CMK (cell line): ENCODE measurements at regions not wholly inside any gene's neighbourhood (a gene's known extent, or its start where the extent isn't known, plus 50 kb on each side); places are given as distances from the start of the nearest gene placed in this dataset.

ENCODE experiments used
- DNase-seq: peaks from one replicate; pipeline ENCODE4 v3.0.0-alpha.2; 2010; ENCODE audit warnings: low read depth

- DNase-seq: no peak
Measured at GRCh38 chr5:105565531-105565930, 2002.9 kb upstream of the NUDT12 start.

- DNase-seq: no peak
Measured at GRCh38 chr5:105563842-105564241, 2001.3 kb upstream of the NUDT12 start.

- DNase-seq: no peak
Measured at GRCh38 chr5:105554568-105555169, 1992.1 kb upstream of the NUDT12 start.

- DNase-seq: no peak
Measured at GRCh38 chr5:105544300-105544699, 1981.7 kb upstream of the NUDT12 start.

GRCh38 chr5:105536675-105537074 lies 1974.1 kb upstream of the NUDT12 start:
- no peak for DNase-seq

GRCh38 chr5:105530716-105531261 lies 1968.2 kb upstream of the NUDT12 start:
- DNase-seq: no peak

GRCh38 chr5:105529851-105530250 lies 1967.3 kb upstream of the NUDT12 start:
- DNase-seq: no peak

- no peak for DNase-seq
Measured at GRCh38 chr5:105508519-105508918, 1945.9 kb upstream of the NUDT12 start.

- DNase-seq: no peak
Measured at GRCh38 chr5:105506692-105507277, 1944.2 kb upstream of the NUDT12 start.

- no peak for DNase-seq
Measured at GRCh38 chr5:105503950-105504349, 1941.4 kb upstream of the NUDT12 start.

- no peak for DNase-seq
Measured at GRCh38 chr5:105501315-105501714, 1938.7 kb upstream of the NUDT12 start.

- no peak for DNase-seq
Measured at GRCh38 chr5:105475401-105475800, 1912.8 kb upstream of the NUDT12 start.

GRCh38 chr5:105462377-105462776 lies 1899.8 kb upstream of the NUDT12 start:
- no peak for DNase-seq

- DNase-seq: no peak
Measured at GRCh38 chr5:105460721-105461120, 1898.1 kb upstream of the NUDT12 start.

GRCh38 chr5:105453216-105453807 lies 1890.7 kb upstream of the NUDT12 start:
- no peak for DNase-seq

GRCh38 chr5:105448271-105448670 lies 1885.7 kb upstream of the NUDT12 start:
- no peak for DNase-seq

GRCh38 chr5:105430516-105430915 lies 1867.9 kb upstream of the NUDT12 start:
- DNase-seq: no peak

GRCh38 chr5:105428451-105429380 lies 1866.1 kb upstream of the NUDT12 start:
- DNase-seq: no peak

- no peak for DNase-seq
Measured at GRCh38 chr5:105414067-105414466, 1851.5 kb upstream of the NUDT12 start.

- DNase-seq: no peak
Measured at GRCh38 chr5:105413406-105413990, 1850.9 kb upstream of the NUDT12 start.

GRCh38 chr5:105409695-105410094 lies 1847.1 kb upstream of the NUDT12 start:
- no peak for DNase-seq

- DNase-seq: no peak
Measured at GRCh38 chr5:105407200-105407599, 1844.6 kb upstream of the NUDT12 start.
